MCF 10A (cell line): ENCODE measurements at regions not wholly inside any gene's neighbourhood (a gene's known extent, or its start where the extent isn't known, plus 50 kb on each side); places are given as distances from the start of the nearest gene placed in this dataset.

Experiments
- BruUV-seq: library from RNA; stranded (reverse); fragments of 400-500 nt; replicated peaks from 2 replicates; lab custom pipeline; 2021; lab: Mats Ljungman, UMichigan
- CTCF ChIA-PET: fragments of 300-600 bp; sonication (Branson Sonifier 250); formaldehyde crosslinking; extraction: SDS; loops from one replicate; lab custom pipeline; 2021; ENCODE audit warnings: antibody characterized with exemption, inconsistent platforms; lab: Yijun Ruan, JAX
- POLR2A ChIA-PET: fragments of 300-600, 350-650 bp; sonication (Branson Sonifier 250); formaldehyde crosslinking; extraction: SDS; loops from one replicate; lab custom pipeline; 2020; ENCODE audit warnings: antibody characterized with exemption, inconsistent platforms; lab: Yijun Ruan, JAX
- DNase-seq: peaks from one replicate; pipeline ENCODE4 v3.0.0-alpha.2; 2018; ENCODE audit not compliant: unreplicated experiment
- H3K27ac Mint-ChIP-seq: one replicate; pipeline ENCODE4 v1.8.0; 2022; ENCODE audit warnings: mild to moderate bottlenecking, low read depth, mixed read lengths; ENCODE audit not compliant: unreplicated experiment
- H3K27me3 Mint-ChIP-seq: one replicate; pipeline ENCODE4 v1.8.0; 2022; ENCODE audit warnings: mixed read lengths; ENCODE audit not compliant: insufficient read depth, unreplicated experiment
- H3K36me3 Mint-ChIP-seq: one replicate; pipeline ENCODE4 v1.8.0; 2022; ENCODE audit warnings: mild to moderate bottlenecking, moderate library complexity, mixed read lengths; ENCODE audit not compliant: insufficient read depth, unreplicated experiment
- H3K4me1 Mint-ChIP-seq: one replicate; pipeline ENCODE4 v1.8.0; 2022; ENCODE audit warnings: mixed read lengths; ENCODE audit not compliant: insufficient read depth, unreplicated experiment
- H3K4me3 Mint-ChIP-seq: one replicate; pipeline ENCODE4 v1.8.0; 2022; ENCODE audit warnings: mild to moderate bottlenecking, moderate library complexity, mixed read lengths; ENCODE audit not compliant: unreplicated experiment
- H3K9me3 Mint-ChIP-seq: one replicate; pipeline ENCODE4 v1.8.0; 2022; ENCODE audit warnings: mixed read lengths; ENCODE audit not compliant: unreplicated experiment
- intact Hi-C: fragments of 100-400 bp; cut with micrococcal nuclease; formaldehyde crosslinking; loops from 2 replicates; pipeline ENCODE4 v1.14.1; 2022
- TF ChIP-seq, protein P1 (sequence below): fragments of 200-600 bp; IDR thresholded peaks from one replicate; pipeline ENCODE4 v1.8.0; 2022; ENCODE audit warnings: antibody characterized with exemption, mild to moderate bottlenecking; ENCODE audit not compliant: unreplicated experiment

- ChIA-PET CTCF (no interaction called here), POLR2A (no interaction called here)
- BruUV-seq = no TSS peak
- peaks cover 18% of the 10 kb centered on the region for H3K9me3 Mint-ChIP-seq
- no peak overlapping the region for H3K27ac Mint-ChIP-seq
- no peaks in the 10 kb centered on the region for H3K4me1 Mint-ChIP-seq
- H3K27me3 Mint-ChIP-seq = no peaks in the 10 kb centered on the region
- H3K36me3 Mint-ChIP-seq = no peaks in the 10 kb centered on the region
- no peak for DNase-seq
- TF ChIP-seq, protein P1, sequence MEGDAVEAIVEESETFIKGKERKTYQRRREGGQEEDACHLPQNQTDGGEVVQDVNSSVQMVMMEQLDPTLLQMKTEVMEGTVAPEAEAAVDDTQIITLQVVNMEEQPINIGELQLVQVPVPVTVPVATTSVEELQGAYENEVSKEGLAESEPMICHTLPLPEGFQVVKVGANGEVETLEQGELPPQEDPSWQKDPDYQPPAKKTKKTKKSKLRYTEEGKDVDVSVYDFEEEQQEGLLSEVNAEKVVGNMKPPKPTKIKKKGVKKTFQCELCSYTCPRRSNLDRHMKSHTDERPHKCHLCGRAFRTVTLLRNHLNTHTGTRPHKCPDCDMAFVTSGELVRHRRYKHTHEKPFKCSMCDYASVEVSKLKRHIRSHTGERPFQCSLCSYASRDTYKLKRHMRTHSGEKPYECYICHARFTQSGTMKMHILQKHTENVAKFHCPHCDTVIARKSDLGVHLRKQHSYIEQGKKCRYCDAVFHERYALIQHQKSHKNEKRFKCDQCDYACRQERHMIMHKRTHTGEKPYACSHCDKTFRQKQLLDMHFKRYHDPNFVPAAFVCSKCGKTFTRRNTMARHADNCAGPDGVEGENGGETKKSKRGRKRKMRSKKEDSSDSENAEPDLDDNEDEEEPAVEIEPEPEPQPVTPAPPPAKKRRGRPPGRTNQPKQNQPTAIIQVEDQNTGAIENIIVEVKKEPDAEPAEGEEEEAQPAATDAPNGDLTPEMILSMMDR = no peak
- intact Hi-C loops = no loop called here
- H3K4me3 Mint-ChIP-seq = no peak overlapping the region
Measured at GRCh38 chr4:17157304-17157703, 258.9 kb upstream of the LDB2 start.

DNA sequence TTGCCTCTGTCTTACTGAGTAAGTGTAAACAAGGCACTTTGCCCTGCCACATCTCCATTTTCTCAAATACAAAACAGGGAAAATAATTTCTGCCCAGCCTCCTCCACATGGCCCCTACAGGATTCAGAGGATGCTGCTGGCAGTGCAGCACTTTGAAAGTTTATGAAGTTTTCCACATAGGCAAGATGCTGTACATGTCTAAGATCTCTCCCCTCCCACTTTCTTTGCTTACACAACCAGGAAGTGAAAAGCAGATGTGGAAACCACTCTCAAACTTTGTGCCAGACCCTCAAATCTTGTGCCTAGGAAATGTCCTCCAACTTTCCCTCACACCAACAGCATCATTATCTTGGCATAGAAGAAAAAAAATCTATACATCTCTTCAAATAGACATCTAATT lies 257.0 kb upstream of the LDB2 start:
- Mint-ChIP-seq H3K9me3 (peaks cover 11% of the 10 kb centered on the region), H3K27me3 (no peaks in the 10 kb centered on the region), H3K4me1 (no peaks in the 10 kb centered on the region), H3K4me3 (no peak overlapping the region), H3K36me3 (no peaks in the 10 kb centered on the region), H3K27ac (no peak overlapping the region)
- CTCF ChIA-PET = no interaction called here
- TF ChIP-seq, protein P1 = no peak
- DNase-seq = no peak
- POLR2A ChIA-PET = no interaction called here
- no TSS peak for BruUV-seq
- intact Hi-C loops = no loop called here

DNA sequence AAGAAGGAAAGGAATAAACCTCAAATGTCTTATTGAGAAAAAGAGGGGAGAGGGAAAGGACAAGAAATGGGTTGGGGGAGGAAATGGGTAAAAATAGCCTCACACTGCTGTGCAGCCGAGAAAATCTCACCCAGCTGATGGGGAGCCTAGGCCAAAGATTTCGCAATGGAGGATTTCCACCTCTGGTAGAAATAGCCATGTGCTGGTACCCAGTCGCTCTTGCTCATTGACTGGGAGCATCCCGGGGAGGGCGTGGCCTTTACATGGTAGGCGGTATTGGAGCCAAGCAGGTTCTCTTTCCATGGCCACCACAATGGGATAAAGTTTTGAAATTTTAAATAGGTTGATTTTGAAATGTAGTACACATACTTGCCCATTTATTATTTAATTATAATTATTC lies 255.1 kb upstream of the LDB2 start:
- H3K27me3 Mint-ChIP-seq = no peaks in the 10 kb centered on the region
- BruUV-seq = no TSS peak
- POLR2A ChIA-PET = interaction anchor here (0.8 kb wide), 1 partner anchor 233 kb away, joined by 3 read pairs; no protein-coding TSS in a partner anchor
- H3K36me3 Mint-ChIP-seq = no peaks in the 10 kb centered on the region
- intact Hi-C loops = no loop called here
- DNase-seq = no peak
- H3K4me1 Mint-ChIP-seq = no peaks in the 10 kb centered on the region
- no peak overlapping the region for H3K4me3 Mint-ChIP-seq
- TF ChIP-seq, protein P1 = no peak
- CTCF ChIA-PET = interaction anchor here (0.7 kb wide), 1 partner anchor 647 kb away, joined by 3 read pairs; no protein-coding TSS in a partner anchor
- H3K27ac Mint-ChIP-seq = no peak overlapping the region
- H3K9me3 Mint-ChIP-seq = no peaks in the 10 kb centered on the region

DNA sequence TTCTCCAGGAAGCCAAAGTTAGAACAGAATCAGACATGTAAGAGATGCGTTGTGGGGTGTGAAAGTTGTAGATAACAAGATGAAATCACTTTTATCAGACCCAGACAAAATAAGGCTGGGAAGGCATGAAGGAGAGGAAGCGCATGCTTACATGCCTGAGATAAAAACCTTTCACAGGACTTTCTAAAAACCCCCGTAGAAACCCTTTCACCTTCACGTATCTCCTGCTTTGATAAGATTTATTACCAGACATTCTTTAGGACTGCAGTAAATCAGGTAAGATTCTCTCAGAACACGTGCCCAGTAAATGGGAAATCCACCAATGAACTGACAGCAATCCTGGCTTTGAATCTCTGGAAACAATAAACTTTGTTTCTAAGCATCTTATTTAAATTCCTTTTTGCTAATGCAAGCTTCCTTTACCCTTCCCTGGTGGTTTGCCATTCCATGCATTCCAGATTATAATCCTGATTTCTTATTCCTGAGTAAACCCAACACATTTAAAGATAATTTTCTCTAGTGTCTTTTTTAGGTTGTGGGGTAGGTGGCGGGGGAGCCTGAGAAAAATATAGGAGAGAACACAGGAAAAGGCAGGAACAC lies 254.6 kb upstream of the LDB2 start:
- POLR2A ChIA-PET = interaction anchor here (0.8 kb wide), 1 partner anchor 233 kb away, joined by 3 read pairs; no protein-coding TSS in a partner anchor
- TF ChIP-seq, protein P1 = no peak
- BruUV-seq = no TSS peak
- Mint-ChIP-seq H3K27ac (no peak overlapping the region), H3K36me3 (no peaks in the 10 kb centered on the region), H3K27me3 (no peaks in the 10 kb centered on the region), H3K4me1 (no peaks in the 10 kb centered on the region), H3K9me3 (no peaks in the 10 kb centered on the region), H3K4me3 (no peak overlapping the region)
- CTCF ChIA-PET = interaction anchor here (0.6 to 0.7 kb wide), 3 partner anchors 123 to 646 kb away, joined by 3 read pairs; no protein-coding TSS in a partner anchor
- no peak for DNase-seq
- intact Hi-C loops = no loop called here
